ENCODE measurements at regions not wholly inside any gene's neighbourhood (a gene's known extent, or its start where the extent isn't known, plus 50 kb on each side); places are given as distances from the start of the nearest gene placed in this dataset.

DNA sequence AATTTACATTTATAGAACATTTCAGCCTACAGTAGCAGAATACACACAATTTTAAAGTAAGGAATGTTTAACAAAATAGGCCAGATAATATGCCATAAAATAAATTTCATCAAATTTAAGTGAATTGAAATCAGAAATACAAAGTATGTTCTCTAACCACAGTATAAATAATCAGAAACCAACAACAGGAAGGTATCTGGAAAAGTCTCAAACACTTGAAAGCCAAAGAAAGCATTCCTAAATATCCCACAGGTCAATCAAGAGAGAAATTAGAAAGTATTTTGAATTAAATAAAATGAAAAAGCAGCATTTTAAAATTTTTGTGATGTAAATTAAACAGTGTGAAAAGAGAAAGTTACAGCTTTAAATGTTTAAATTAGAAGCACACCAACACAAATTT lies 899.2 kb downstream of the PDHA2 start:
- Histone ChIP-seq H3K27me3 (ENCODE audit: low read depth) (no peaks in the 10 kb centered on the region), H3K9me3 (peaks cover 5% of the 10 kb centered on the region; the same call in 1 of the 2 replicates), H3K36me3 (replicated peaks) (no peaks in the 10 kb centered on the region), H3K4me1 (peaks cover 14% of the 10 kb centered on the region), H3K4me3 (no peak overlapping the region)
- no peak for DNase-seq (ENCODE audit: low spot score in 2 of 2)
- in situ Hi-C loops (cut with MboI; ENCODE audit: low sequenced_read_pairs) = no loop called here

DNA sequence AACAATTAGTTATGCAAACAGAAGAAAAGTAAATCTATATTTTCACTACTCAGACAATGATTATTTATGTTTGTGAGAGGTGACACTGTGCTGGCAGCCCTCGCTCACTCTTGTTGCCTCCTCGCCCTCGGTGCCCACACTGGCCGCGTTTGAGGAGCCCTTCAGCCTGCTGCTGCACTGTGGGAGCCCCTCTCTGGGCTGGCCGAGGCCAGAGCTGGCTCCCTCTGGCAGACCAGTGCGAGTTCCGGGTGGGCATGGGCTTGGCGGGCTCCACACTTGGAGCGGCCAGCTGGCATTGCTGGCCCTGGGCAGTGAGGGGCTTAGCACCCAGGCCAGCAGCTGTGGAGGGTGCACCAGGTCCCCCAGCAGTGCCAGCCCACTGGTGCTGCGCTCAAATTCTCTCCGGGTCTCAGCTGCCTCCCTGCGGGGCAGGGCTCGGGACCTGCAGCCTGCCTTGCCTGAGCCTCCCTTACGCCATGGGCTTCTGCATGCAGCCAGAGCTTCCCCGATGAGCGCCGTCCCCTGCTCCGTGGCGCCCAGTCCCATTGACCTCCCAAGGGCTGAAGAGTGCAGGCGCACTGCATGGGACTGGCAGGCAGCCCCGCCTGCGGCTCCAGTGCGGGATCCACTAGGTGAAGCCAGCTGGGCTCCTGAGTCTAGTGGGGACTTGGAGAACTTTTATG lies 902.6 kb downstream of the PDHA2 start:
- in situ Hi-C loops (cut with MboI; ENCODE audit: low sequenced_read_pairs) = no loop called here
- Histone ChIP-seq H3K4me3 (no peak overlapping the region), H3K36me3 (replicated peaks) (no peaks in the 10 kb centered on the region), H3K27me3 (ENCODE audit: low read depth) (no peaks in the 10 kb centered on the region), H3K4me1 (no peaks in the 10 kb centered on the region), H3K9me3 (peaks cover 5% of the 10 kb centered on the region; the same call in 1 of the 2 replicates)
- no peak for DNase-seq (ENCODE audit: low spot score in 2 of 2)

DNA sequence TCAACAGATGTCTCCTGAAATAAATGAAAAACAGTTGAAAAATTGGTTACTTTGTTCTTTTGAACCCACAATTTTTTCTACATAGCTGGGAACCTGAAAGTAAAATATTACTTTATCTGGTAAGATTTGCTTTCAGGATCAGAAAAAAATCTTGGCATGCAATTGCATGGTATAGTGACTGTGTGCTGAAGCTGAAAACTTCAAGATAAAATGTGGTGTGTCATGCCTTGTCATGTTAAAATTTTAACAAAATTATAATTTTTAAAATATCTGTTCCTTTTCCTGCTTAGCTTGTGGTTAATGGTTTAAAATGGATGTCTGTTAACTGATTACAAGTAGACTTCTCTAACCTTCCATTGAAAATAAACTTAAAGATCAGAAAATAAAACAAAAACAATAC lies 904.8 kb downstream of the PDHA2 start:
- Histone ChIP-seq H3K27me3 (ENCODE audit: low read depth) (no peaks in the 10 kb centered on the region), H3K4me3 (no peak overlapping the region), H3K4me1 (no peaks in the 10 kb centered on the region), H3K9me3 (peaks cover 5% of the 10 kb centered on the region; the same call in 1 of the 2 replicates), H3K36me3 (replicated peaks) (no peaks in the 10 kb centered on the region)
- in situ Hi-C loops (cut with MboI; ENCODE audit: low sequenced_read_pairs) = no loop called here
- DNase-seq (ENCODE audit: low spot score in 2 of 2) = no peak

DNA sequence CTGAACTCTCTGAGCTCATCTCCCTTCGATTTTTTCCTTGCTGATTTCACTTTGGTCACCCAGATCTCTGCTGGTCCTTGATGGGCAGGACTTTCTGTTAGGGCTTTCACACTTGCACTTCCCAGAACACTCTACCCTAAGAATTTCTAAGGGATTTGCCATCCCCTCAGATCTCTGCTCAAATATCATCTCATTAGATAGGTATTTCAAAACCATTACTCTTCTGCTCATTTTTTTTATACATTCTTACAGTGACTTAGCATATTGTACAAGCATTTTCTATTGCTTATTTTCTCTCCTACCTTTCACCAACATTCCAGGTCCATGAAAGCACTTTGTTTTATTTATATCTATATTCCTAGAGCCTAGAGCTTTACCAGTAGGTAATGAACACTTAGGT lies 913.3 kb downstream of the PDHA2 start:
- no peak overlapping the region for H3K4me3 ChIP-seq
- H3K4me1 ChIP-seq = no peaks in the 10 kb centered on the region
- DNase-seq (ENCODE audit: low spot score in 2 of 2) = no peak
- in situ Hi-C loops (cut with MboI; ENCODE audit: low sequenced_read_pairs) = no loop called here
- no peaks in the 10 kb centered on the region for H3K36me3 ChIP-seq (replicated peaks)
- H3K27me3 ChIP-seq (ENCODE audit: low read depth) = no peaks in the 10 kb centered on the region
- H3K9me3 ChIP-seq = no peaks in the 10 kb centered on the region

DNA sequence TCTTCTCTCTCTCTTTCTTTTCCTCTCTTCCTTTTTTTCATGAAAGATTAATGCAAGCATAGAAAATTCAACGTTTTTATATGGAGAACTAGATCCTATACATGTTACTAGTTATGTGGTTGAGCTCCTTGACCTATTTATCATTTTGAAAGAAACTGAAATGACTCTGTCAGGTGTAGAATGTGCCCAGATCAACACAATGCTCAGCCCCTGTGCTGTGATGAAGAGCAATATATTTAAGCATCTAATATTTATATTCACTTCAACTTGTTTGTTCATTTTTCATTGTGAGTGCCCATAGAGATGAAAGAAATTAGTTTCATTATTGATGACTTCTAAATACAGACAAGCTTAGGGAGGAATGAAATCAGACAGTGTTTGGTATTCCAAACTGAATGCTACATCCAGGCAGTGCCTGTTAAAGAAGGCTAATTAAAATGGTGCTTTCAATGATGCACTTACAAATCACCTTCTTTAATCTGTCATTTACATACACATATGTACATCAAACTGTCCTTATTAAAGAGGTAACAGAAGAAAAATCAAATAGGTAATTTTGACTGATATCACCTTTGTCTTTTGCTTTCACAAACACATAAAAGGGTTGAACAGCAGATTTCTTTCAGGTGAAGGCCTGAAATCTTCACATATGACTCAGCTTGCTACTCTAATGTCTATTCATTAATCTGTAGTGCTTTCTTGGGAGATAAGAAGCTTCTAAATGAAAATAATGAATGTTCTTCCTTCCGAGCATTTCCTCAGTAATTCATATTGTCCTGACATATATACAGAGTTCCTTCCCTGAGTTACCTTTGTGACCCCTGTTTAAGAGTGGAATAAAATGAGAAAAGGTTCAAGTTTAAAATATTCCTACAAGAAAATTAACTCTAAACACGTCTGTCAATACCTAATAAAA lies 915.9 kb downstream of the PDHA2 start:
- Histone ChIP-seq H3K9me3 (no peaks in the 10 kb centered on the region), H3K4me1 (no peaks in the 10 kb centered on the region), H3K4me3 (no peak overlapping the region), H3K36me3 (replicated peaks) (no peaks in the 10 kb centered on the region), H3K27me3 (ENCODE audit: low read depth) (no peaks in the 10 kb centered on the region)
- no peak for DNase-seq (ENCODE audit: low spot score in 2 of 2)
- in situ Hi-C loops (cut with MboI; ENCODE audit: low sequenced_read_pairs) = no loop called here

DNA sequence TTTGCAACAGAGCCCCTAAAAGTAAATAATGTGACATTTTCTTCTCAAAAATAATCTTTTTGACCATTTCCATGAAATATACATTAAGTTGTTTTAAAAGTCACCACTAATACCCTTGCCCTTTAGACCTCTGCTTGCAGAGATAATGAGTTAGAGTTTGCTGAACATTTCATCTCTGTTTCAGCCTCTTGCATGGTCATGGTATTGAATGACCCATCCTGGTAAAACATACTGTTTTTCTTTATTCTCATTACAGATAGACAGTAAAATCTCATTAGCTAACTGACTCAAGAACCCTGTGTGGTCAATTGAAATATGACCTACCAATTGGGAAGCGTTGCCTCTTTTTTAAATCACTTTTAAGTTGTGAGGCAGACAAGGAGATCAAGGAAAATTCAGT lies 916.7 kb downstream of the PDHA2 start:
- DNase-seq (ENCODE audit: low spot score in 2 of 2) = no peak
- in situ Hi-C loops (cut with MboI; ENCODE audit: low sequenced_read_pairs) = no loop called here
- Histone ChIP-seq H3K9me3 (no peaks in the 10 kb centered on the region), H3K27me3 (ENCODE audit: low read depth) (no peaks in the 10 kb centered on the region), H3K36me3 (replicated peaks) (no peaks in the 10 kb centered on the region), H3K4me1 (no peaks in the 10 kb centered on the region), H3K4me3 (no peak overlapping the region)

DNA sequence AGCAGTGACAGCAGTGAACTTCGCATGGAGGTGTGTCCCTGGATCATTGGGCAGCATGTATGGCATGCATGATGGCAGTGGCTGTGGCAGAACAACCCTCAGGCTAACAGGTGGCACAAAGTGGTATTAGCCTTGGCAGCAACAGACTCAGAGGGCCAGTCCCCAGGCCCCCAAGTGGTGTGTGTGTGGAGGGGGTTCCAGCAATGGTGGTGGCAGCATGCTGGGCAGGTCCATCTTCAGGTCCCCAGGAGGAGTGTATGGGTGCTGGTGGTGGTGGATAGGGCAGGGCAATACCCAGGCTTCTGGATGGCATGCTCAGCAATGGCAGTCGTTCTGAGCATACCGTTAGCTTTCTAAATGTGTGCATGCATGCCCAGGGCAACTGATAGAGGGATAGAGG lies 923.7 kb downstream of the PDHA2 start:
- H3K36me3 ChIP-seq (replicated peaks) = no peaks in the 10 kb centered on the region
- no peaks in the 10 kb centered on the region for H3K4me1 ChIP-seq
- in situ Hi-C loops (cut with MboI; ENCODE audit: low sequenced_read_pairs) = no loop called here
- no peaks in the 10 kb centered on the region for H3K27me3 ChIP-seq (ENCODE audit: low read depth)
- no peaks in the 10 kb centered on the region for H3K9me3 ChIP-seq
- no peak overlapping the region for H3K4me3 ChIP-seq
- no peak for DNase-seq (ENCODE audit: low spot score in 2 of 2)

DNA sequence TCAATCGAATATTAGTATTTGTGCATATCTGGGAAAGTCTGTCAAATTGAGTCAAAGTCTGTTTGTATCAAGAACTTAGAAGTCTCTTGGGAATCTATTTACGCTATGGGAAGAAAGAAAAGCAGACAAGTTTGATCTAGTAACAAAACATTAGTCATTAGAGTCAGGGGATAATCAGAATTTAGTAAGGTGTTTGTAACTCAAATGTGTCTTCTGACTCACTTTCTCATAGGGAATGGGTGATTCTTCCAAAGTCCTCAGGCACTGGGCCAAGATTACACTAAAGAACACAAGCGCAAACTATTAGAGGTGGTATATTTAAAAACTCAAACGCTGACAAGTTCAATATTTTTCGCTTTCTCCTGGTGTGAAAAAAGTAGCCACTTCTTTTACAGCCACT lies 926.5 kb downstream of the PDHA2 start:
- Histone ChIP-seq H3K4me3 (no peak overlapping the region), H3K4me1 (no peaks in the 10 kb centered on the region), H3K27me3 (ENCODE audit: low read depth) (no peaks in the 10 kb centered on the region), H3K36me3 (replicated peaks) (no peaks in the 10 kb centered on the region), H3K9me3 (no peaks in the 10 kb centered on the region)
- in situ Hi-C loops (cut with MboI; ENCODE audit: low sequenced_read_pairs) = no loop called here
- DNase-seq (ENCODE audit: low spot score in 2 of 2) = no peak

DNA sequence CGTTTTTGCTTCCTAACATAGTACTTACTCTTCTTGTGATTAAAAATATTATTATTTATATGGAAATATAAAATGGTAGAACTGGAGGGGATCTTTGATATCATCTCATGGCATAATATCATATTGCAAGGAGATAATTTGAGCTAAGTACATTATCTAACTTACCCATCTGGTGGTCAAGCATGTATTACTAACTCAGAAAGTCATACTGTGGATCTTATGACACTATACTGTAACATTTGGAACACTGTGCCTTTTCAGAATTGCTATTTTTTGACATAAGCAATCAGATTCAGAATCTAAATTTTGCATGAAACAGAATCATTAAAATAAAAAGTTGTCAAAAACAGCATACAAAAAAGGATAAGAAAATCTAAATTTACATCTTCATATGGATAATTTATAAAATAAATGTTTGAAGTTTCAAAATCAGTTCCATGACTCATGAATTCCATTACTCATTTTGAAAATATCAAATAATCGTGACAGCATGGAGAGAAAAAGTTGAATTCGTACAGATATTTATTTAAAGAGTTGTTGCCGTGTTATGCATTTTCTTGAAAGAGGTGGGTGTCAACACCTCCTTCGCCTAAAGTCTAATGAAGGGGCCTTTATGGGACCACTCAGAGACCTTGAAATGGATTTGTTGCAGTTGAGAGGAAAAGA lies 928.1 kb downstream of the PDHA2 start:
- H3K36me3 ChIP-seq (replicated peaks) = no peaks in the 10 kb centered on the region
- in situ Hi-C loops (cut with MboI; ENCODE audit: low sequenced_read_pairs) = no loop called here
- DNase-seq (ENCODE audit: low spot score in 2 of 2) = no peak
- no peaks in the 10 kb centered on the region for H3K9me3 ChIP-seq
- H3K4me3 ChIP-seq = no peak overlapping the region
- no peaks in the 10 kb centered on the region for H3K27me3 ChIP-seq (ENCODE audit: low read depth)
- no peaks in the 10 kb centered on the region for H3K4me1 ChIP-seq

DNA sequence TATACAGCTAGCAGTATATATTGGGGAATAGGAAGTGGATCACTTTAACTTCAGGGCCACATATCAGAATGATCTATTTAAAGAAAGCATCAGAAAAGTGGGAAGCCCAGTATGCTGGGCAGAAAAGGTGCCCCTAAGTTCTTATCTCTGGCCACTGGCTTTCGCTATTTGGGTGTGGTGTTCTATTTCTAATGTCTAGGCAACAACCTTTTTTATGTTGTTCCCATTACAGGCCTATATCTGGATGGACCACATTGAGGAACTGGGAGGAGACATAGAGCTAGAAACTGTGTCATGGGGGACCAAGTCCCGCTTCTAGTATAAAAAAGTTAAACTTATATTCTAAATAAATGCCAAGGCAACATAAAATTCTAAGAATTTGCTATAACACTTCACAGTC lies 935.6 kb downstream of the PDHA2 start:
- DNase-seq (ENCODE audit: low spot score in 2 of 2) = no peak
- H3K9me3 ChIP-seq = no peaks in the 10 kb centered on the region
- H3K4me1 ChIP-seq = no peaks in the 10 kb centered on the region
- H3K27me3 ChIP-seq (ENCODE audit: low read depth) = no peaks in the 10 kb centered on the region
- in situ Hi-C loops (cut with MboI; ENCODE audit: low sequenced_read_pairs) = no loop called here
- no peaks in the 10 kb centered on the region for H3K36me3 ChIP-seq (replicated peaks)
- no peak overlapping the region for H3K4me3 ChIP-seq

DNA sequence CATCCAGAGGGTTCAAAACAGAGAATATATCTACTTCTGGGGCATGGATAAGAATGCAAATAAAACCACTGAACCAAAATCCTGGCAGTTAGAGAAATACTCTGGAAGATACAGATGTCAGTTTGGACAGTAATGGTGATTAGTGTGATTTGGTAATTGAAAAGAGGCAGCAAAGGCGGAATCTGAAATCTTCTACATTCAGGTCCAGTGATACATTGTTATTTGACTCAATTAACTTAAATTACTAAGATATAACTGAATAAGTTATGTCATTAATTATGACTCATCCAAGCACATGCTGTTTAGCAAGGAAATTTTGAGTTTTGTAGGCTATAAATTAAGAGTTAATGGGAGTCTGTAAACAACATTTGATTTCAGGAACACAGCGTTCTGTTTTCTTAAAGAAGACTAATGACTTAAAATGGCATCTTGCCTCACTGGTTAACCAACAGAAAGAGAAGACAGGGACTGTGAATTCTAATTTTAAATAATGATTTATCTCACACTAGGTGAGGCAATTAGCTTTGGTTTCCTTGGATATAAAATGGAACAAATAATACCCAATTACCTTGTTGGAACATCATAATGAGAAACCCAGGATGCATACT lies 937.1 kb downstream of the PDHA2 start:
- in situ Hi-C loops (cut with MboI; ENCODE audit: low sequenced_read_pairs) = no loop called here
- no peaks in the 10 kb centered on the region for H3K27me3 ChIP-seq (ENCODE audit: low read depth)
- DNase-seq (ENCODE audit: low spot score in 2 of 2) = no peak
- no peaks in the 10 kb centered on the region for H3K9me3 ChIP-seq
- H3K36me3 ChIP-seq (replicated peaks) = no peaks in the 10 kb centered on the region
- H3K4me3 ChIP-seq = no peak overlapping the region
- no peaks in the 10 kb centered on the region for H3K4me1 ChIP-seq

DNA sequence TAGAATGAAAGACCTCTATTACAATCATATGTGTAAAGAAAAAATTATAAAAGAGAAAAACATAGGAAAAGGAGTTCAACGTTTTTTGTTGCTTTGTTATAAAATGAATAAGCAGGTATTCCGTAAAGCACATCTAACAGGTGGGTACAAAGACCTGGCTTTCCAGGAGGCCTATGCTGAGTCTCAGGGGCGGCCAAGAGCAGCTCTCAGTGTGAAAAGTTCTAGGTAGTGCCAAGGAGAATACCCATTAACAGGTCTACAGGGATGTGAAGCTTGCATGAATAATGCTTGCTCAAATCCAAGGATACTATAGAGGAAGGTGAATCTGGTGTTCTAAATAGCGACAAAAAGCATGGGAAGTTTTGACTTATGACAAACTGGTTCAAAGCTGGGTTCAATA lies 944.4 kb downstream of the PDHA2 start:
- H3K36me3 ChIP-seq (replicated peaks) = no peaks in the 10 kb centered on the region
- no peaks in the 10 kb centered on the region for H3K9me3 ChIP-seq
- H3K4me1 ChIP-seq = peaks cover 14% of the 10 kb centered on the region
- H3K4me3 ChIP-seq = no peak overlapping the region
- no peak for DNase-seq (ENCODE audit: low spot score in 2 of 2)
- in situ Hi-C loops (cut with MboI; ENCODE audit: low sequenced_read_pairs) = no loop called here
- H3K27me3 ChIP-seq (ENCODE audit: low read depth) = no peaks in the 10 kb centered on the region

DNA sequence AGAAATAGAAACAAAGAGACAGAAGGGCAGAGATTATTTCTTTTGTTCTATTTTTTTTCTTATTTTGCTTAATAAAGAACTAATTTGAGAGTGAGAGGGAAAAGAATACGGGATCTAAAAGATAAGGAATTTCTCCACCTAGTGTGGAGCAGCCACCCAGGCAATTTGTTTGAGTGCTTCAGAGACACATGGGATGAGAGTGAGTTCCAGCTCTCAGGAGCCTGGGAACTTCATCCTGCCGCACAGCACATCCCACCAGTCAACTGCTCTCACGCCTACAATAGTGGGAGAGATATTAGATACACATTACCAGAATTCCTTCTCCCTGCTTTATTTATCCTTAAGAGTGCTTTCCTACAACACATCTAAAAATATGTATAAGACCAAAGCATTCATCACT lies 946.4 kb downstream of the PDHA2 start:
- Histone ChIP-seq H3K27me3 (ENCODE audit: low read depth) (no peaks in the 10 kb centered on the region), H3K4me3 (no peak overlapping the region), H3K9me3 (no peaks in the 10 kb centered on the region), H3K4me1 (peaks cover 14% of the 10 kb centered on the region), H3K36me3 (replicated peaks) (no peaks in the 10 kb centered on the region)
- in situ Hi-C loops (cut with MboI; ENCODE audit: low sequenced_read_pairs) = no loop called here
- peak; percentile 22 to 31 for DNase-seq (ENCODE audit: low spot score in 2 of 2)

DNA sequence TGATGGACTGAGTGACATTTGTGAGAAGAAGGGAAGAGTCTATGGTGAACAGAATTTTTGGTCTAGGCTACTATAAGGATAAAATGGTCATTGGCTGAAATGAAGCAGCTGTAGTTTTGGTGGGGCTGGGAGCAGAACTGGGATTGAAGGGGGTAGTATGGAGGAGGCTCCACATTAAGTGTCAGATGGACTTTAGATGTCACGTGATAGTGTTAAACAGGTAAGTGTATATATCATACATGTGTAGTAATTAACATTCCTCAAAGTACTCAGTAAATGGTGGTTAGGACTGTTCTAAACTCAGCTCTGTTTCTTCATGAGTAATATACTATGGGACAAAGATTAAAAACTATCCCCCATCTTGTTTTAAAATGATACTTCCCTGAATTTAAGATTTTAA lies 947.9 kb downstream of the PDHA2 start:
- Histone ChIP-seq H3K4me1 (peaks cover 14% of the 10 kb centered on the region), H3K4me3 (no peak overlapping the region), H3K27me3 (ENCODE audit: low read depth) (no peaks in the 10 kb centered on the region), H3K36me3 (replicated peaks) (no peaks in the 10 kb centered on the region), H3K9me3 (no peaks in the 10 kb centered on the region)
- DNase-seq (ENCODE audit: low spot score in 2 of 2) = no peak
- in situ Hi-C loops (cut with MboI; ENCODE audit: low sequenced_read_pairs) = no loop called here

All from HAP-1 (cell line).